ENCODE measurements at regions not wholly inside any gene's neighbourhood (a gene's known extent, or its start where the extent isn't known, plus 50 kb on each side); places are given as distances from the start of the nearest gene placed in this dataset.

DNA sequence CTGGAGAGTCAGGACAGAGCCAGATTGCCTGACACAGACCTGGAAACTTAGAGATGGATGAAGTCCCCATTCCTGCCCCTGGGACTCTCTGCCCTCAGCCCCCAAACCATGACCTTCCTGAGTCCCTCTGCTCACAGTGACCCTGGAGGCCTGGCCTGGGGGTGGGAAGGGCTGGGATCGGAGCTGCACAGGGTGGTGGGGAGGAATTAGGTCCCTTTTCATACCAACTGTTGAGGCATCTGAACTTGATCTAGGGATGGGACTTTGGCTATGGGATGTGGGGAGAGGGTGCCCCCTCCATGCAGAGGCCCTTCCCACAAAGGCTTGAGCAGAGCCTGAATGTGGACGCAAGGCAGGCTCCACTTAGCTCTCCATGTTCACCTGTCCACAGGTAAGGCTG is 144.1 kb downstream of the MRPL14 start:
- Histone ChIP-seq H3K27ac (ENCODE audit: low read depth in 1 of 2, low read length in 1 of 2) (no peak overlapping the region), H3K27me3 (ENCODE audit: control insufficient read depth in 3 of 3, insufficient read depth in 3 of 3, low read length in 2 of 3) (no peaks in the 10 kb centered on the region), H3K9me3 (ENCODE audit: control insufficient read depth in 4 of 4, insufficient read depth in 3 of 4, low read length in 3 of 4) (peaks cover 0 to 2% (median 0%) of the 10 kb centered on the region in 4 donors), H3K4me1 (ENCODE audit: control insufficient read depth in 5 of 5, insufficient read depth in 5 of 5, low read length in 5 of 5) (peaks cover 0 to 16% (median 11%) of the 10 kb centered on the region in 5 donors), H3K9ac (ENCODE audit: insufficient read depth in 1 of 2, low read length in 2 of 2) (no peak overlapping the region), H3K36me3 (ENCODE audit: control insufficient read depth in 4 of 4, insufficient read depth in 4 of 4, low read length in 4 of 4) (no peaks in the 10 kb centered on the region), H3K4me3 (no peak overlapping the region)
- DNase-seq (no peak), ATAC-seq (ENCODE audit: insufficient read depth, low FRiP score) (no peak)
- 93 to 95% methylated on average over 2 of the region's 2 CpGs for WGBS, 2 donors
- TF ChIP-seq, protein P1, sequence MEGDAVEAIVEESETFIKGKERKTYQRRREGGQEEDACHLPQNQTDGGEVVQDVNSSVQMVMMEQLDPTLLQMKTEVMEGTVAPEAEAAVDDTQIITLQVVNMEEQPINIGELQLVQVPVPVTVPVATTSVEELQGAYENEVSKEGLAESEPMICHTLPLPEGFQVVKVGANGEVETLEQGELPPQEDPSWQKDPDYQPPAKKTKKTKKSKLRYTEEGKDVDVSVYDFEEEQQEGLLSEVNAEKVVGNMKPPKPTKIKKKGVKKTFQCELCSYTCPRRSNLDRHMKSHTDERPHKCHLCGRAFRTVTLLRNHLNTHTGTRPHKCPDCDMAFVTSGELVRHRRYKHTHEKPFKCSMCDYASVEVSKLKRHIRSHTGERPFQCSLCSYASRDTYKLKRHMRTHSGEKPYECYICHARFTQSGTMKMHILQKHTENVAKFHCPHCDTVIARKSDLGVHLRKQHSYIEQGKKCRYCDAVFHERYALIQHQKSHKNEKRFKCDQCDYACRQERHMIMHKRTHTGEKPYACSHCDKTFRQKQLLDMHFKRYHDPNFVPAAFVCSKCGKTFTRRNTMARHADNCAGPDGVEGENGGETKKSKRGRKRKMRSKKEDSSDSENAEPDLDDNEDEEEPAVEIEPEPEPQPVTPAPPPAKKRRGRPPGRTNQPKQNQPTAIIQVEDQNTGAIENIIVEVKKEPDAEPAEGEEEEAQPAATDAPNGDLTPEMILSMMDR (IDR thresholded peaks at IDR 0.05; ENCODE audit: control extremely low read depth, extremely low read depth) = no peak

DNA sequence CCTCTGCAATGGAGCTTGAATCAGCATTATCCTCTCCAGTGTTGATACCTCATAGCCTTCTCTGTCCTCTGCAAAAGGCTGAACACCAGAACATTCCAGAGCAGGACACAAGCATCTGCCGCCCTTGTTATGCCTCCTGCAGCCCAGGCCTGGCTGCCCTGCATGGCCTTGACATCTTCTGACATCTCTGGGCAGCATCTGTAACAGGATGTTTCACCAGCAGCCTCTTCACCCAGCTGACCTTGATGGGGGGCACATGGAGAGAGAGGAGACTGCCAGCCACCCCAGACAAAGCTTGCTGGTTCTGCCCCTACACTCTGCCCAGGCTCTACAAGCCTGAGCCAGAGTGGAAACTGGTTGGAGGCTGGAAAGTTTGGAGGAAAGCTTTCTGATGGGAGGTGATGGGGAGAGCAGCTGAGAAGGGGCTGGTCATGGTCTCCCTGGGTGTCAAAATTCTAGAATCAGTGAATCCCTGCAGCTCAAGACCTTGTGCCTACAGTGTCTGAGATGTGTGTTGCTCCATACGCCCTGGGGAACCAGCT is 145.1 kb downstream of the MRPL14 start:
- no peak overlapping the region for H3K9ac ChIP-seq (ENCODE audit: insufficient read depth in 1 of 2, low read length in 2 of 2)
- no peak overlapping the region for H3K4me3 ChIP-seq
- peaks cover 0 to 2% (median 0%) of the 10 kb centered on the region in 4 donors for H3K9me3 ChIP-seq (ENCODE audit: control insufficient read depth in 4 of 4, insufficient read depth in 3 of 4, low read length in 3 of 4)
- no peak overlapping the region for H3K27ac ChIP-seq (ENCODE audit: low read depth in 1 of 2, low read length in 1 of 2)
- H3K4me1 ChIP-seq (ENCODE audit: control insufficient read depth in 5 of 5, insufficient read depth in 5 of 5, low read length in 5 of 5) = peaks cover 0 to 16% (median 11%) of the 10 kb centered on the region in 5 donors
- TF ChIP-seq, protein P1 (IDR thresholded peaks at IDR 0.05; ENCODE audit: control extremely low read depth, extremely low read depth) = no peak
- H3K36me3 ChIP-seq (ENCODE audit: control insufficient read depth in 4 of 4, insufficient read depth in 4 of 4, low read length in 4 of 4) = no peaks in the 10 kb centered on the region
- DNase-seq = no peak
- ATAC-seq (ENCODE audit: insufficient read depth, low FRiP score) = no peak
- H3K27me3 ChIP-seq (ENCODE audit: control insufficient read depth in 3 of 3, insufficient read depth in 3 of 3, low read length in 2 of 3) = no peaks in the 10 kb centered on the region
- WGBS, 2 donors = 43 to 92% methylated on average over 2 of the region's 2 CpGs

DNA sequence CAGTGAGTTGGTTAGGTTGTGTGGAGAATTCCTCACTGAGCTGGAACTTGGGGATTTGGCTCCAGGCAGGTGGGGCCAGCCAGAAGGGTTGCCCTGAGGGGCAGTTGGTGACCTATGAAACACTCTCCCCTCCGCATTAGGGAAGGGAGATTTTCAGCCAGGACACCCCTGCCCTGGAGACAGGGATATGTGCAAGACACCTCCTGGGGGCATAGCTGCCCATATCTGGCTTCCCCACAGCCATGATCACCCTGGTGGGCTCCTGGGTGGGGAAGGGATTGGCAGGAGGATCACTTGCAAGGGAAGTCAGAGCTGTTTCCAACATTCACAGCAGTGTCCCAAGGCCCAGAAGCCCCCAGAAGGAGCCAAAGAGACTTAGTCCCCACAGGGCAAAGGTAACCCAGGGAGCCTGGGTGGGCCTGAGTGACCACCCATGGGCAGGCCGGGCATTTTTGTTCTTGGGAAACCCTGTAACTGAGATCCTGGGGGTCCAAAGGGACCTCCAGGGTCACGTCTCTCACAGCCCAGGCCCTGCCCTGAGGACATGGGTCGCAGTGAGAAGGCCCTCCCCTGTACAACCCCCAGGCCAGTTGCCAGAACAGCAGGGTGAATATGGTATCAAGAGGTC is 145.8 kb downstream of the MRPL14 start:
- H3K27ac ChIP-seq (ENCODE audit: low read depth in 1 of 2, low read length in 1 of 2) = no peak overlapping the region
- H3K9ac ChIP-seq (ENCODE audit: insufficient read depth in 1 of 2, low read length in 2 of 2) = peak overlapping the region in 1 of 2 donors; percentile 7
- peaks cover 0 to 16% (median 11%) of the 10 kb centered on the region in 5 donors for H3K4me1 ChIP-seq (ENCODE audit: control insufficient read depth in 5 of 5, insufficient read depth in 5 of 5, low read length in 5 of 5)
- ATAC-seq (ENCODE audit: insufficient read depth, low FRiP score) (no peak), DNase-seq (no peak)
- H3K9me3 ChIP-seq (ENCODE audit: control insufficient read depth in 4 of 4, insufficient read depth in 3 of 4, low read length in 3 of 4) = peaks cover 0 to 2% (median 0%) of the 10 kb centered on the region in 4 donors
- no peaks in the 10 kb centered on the region for H3K27me3 ChIP-seq (ENCODE audit: control insufficient read depth in 3 of 3, insufficient read depth in 3 of 3, low read length in 2 of 3)
- H3K36me3 ChIP-seq (ENCODE audit: control insufficient read depth in 4 of 4, insufficient read depth in 4 of 4, low read length in 4 of 4) = no peaks in the 10 kb centered on the region
- H3K4me3 ChIP-seq = no peak overlapping the region
- WGBS, 2 donors = 89 to 98% methylated on average over 4 of the region's 4 CpGs
- TF ChIP-seq, protein P1 (IDR thresholded peaks at IDR 0.05; ENCODE audit: control extremely low read depth, extremely low read depth) = no peak

All from lung (tissue), 11 donors.